HFFc6 (cell line): ENCODE measurements at regions not wholly inside any gene's neighbourhood (a gene's known extent, or its start where the extent isn't known, plus 50 kb on each side); places are given as distances from the start of the nearest gene placed in this dataset.

Experiments
- DNase-seq: peaks from one replicate; pipeline ENCODE4 v3.0.0-alpha.2; 2018
- H3K27ac Mint-ChIP-seq: 2 replicates; pipeline ENCODE4 v1.8.0; 2020; ENCODE audit warnings: mild to moderate bottlenecking, mixed read lengths
- H3K27me3 Mint-ChIP-seq: 2 replicates; pipeline ENCODE4 v1.8.0; 2021; ENCODE audit warnings: mild to moderate bottlenecking, moderate library complexity, mixed read lengths; ENCODE audit not compliant: insufficient read depth
- H3K36me3 Mint-ChIP-seq: 2 replicates; pipeline ENCODE4 v1.8.0; 2021; ENCODE audit warnings: low read depth, mixed read lengths
- H3K4me1 Mint-ChIP-seq: 2 replicates; pipeline ENCODE4 v1.8.0; 2020; ENCODE audit warnings: low read depth, mixed read lengths
- H3K4me3 Mint-ChIP-seq: 2 replicates; pipeline ENCODE4 v1.8.0; 2020; ENCODE audit warnings: mild to moderate bottlenecking, moderate library complexity, mixed read lengths
- H3K9me3 Mint-ChIP-seq: 2 replicates; pipeline ENCODE4 v1.8.0; 2020; ENCODE audit warnings: mild to moderate bottlenecking, mixed read lengths
- CTCF ChIP-seq: fragments of 200-600 bp; sonication (generic); IDR thresholded peaks from 2 replicates; pipeline ENCODE4 v1.5.0; 2021; ENCODE audit warnings: antibody characterized with exemption, mild to moderate bottlenecking

- Mint-ChIP-seq H3K4me1 (no peaks in the 10 kb centered on the region), H3K4me3 (no peak overlapping the region), H3K36me3 (no peaks in the 10 kb centered on the region), H3K27me3 (no peaks in the 10 kb centered on the region), H3K27ac (no peak overlapping the region), H3K9me3 (peaks cover 14% of the 10 kb centered on the region)
- TF ChIP-seq CTCF, result no peak
- DNase-seq, result no peak
Observed at GRCh38 chr11:42651621-42652020, 660.2 kb upstream of the API5 start.

GRCh38 chr11:42657169-42657568, 654.6 kb upstream of the API5 start:
- TF ChIP-seq CTCF, result no peak
- no peak overlapping the region for H3K4me3 Mint-ChIP-seq
- no peak for DNase-seq
- no peaks in the 10 kb centered on the region for H3K4me1 Mint-ChIP-seq
- H3K27ac Mint-ChIP-seq, result no peak overlapping the region
- no peaks in the 10 kb centered on the region for H3K36me3 Mint-ChIP-seq
- H3K27me3 Mint-ChIP-seq, result no peaks in the 10 kb centered on the region
- peaks cover 47% of the 10 kb centered on the region for H3K9me3 Mint-ChIP-seq

GRCh38 chr11:42661942-42662341, 649.9 kb upstream of the API5 start:
- no peaks in the 10 kb centered on the region for H3K36me3 Mint-ChIP-seq
- no peaks in the 10 kb centered on the region for H3K27me3 Mint-ChIP-seq
- H3K4me3 Mint-ChIP-seq, result no peak overlapping the region
- no peak for DNase-seq
- peaks cover 77% of the 10 kb centered on the region for H3K9me3 Mint-ChIP-seq
- no peak for TF ChIP-seq CTCF
- H3K4me1 Mint-ChIP-seq, result no peaks in the 10 kb centered on the region
- no peak overlapping the region for H3K27ac Mint-ChIP-seq

GRCh38 chr11:42669248-42669976, 642.4 kb upstream of the API5 start:
- Mint-ChIP-seq H3K27ac (no peak overlapping the region), H3K36me3 (no peaks in the 10 kb centered on the region; the same call in 1 of the 2 replicates), H3K4me3 (no peak overlapping the region), H3K4me1 (no peaks in the 10 kb centered on the region), H3K27me3 (no peaks in the 10 kb centered on the region; the same call in 1 of the 2 replicates), H3K9me3 (peaks cover 60% of the 10 kb centered on the region)
- DNase-seq, result no peak
- TF ChIP-seq CTCF, result no peak

GRCh38 chr11:42674436-42674835, 637.4 kb upstream of the API5 start:
- TF ChIP-seq CTCF, result no peak
- H3K4me1 Mint-ChIP-seq, result no peaks in the 10 kb centered on the region
- no peaks in the 10 kb centered on the region for H3K36me3 Mint-ChIP-seq
- peaks cover 24% of the 10 kb centered on the region for H3K9me3 Mint-ChIP-seq
- no peak overlapping the region for H3K27ac Mint-ChIP-seq
- no peak for DNase-seq
- H3K4me3 Mint-ChIP-seq, result no peak overlapping the region
- no peaks in the 10 kb centered on the region; the same call in 1 of the 2 replicates for H3K27me3 Mint-ChIP-seq
